ENCODE measurements at regions not wholly inside any gene's neighbourhood (a gene's known extent, or its start where the extent isn't known, plus 50 kb on each side); places are given as distances from the start of the nearest gene placed in this dataset.

DNA sequence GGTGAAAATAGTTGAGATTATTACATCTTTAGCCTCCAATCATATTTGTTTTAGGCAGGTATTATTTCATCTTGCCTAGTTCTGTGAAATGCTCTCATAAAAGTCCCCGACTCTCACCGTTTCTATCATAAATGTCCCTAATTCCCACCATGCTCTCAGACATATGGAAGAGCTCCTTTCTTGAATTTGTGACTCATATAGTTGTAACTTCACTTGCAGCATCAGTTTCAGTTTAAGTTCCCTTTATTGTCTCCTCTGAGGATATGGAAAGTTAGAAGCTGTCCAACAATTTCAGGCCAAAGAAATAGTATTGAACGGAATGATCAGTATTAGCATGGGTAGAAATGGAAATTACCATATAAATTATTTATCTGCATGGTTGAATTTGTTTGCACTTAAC is 187.5 kb upstream of the NR4A3 start:
- H3K4me3 ChIP-seq, result no peak overlapping the region
- H3K4me1 ChIP-seq, result no peaks in the 10 kb centered on the region
- no peak overlapping the region for H3K27ac ChIP-seq
- intact Hi-C loops (cut with DNase I; ENCODE audit: low total_unique reads), result no loop called here
- H3K9me3 ChIP-seq, result no peaks in the 10 kb centered on the region
- no peaks in the 10 kb centered on the region for H3K36me3 ChIP-seq
- no peaks in the 10 kb centered on the region for H3K27me3 ChIP-seq
- no peak for TF ChIP-seq CTCF (IDR thresholded peaks at IDR 0.05)
- no peak for DNase-seq

DNA sequence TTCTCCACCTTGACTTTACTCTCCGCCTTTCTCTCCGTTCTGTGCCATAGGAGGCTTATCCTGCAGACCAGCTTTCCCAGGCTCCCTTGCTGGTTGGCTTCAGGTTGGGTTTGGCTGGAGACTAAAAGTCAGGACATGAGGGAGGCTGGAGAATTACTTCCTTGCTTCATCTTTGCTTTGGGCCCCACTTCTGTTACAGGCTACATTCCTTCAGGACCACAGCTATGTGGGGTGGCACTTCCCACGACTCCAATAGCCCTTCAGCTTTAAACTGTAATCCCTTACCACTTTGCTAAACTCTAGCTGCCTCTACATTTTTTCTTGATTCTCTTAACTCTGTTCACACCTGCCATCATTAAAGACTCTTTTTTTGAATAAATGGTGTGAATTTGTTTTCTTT is 186.7 kb upstream of the NR4A3 start:
- no peaks in the 10 kb centered on the region for H3K4me1 ChIP-seq
- H3K4me3 ChIP-seq, result no peak overlapping the region
- no peak for TF ChIP-seq CTCF (IDR thresholded peaks at IDR 0.05)
- H3K36me3 ChIP-seq, result no peaks in the 10 kb centered on the region
- no peak overlapping the region for H3K27ac ChIP-seq
- no peaks in the 10 kb centered on the region for H3K27me3 ChIP-seq
- no peaks in the 10 kb centered on the region for H3K9me3 ChIP-seq
- intact Hi-C loops (cut with DNase I; ENCODE audit: low total_unique reads), result no loop called here
- DNase-seq, result no peak

GRCh38 chr9:99637641-99638040 is 184.0 kb upstream of the NR4A3 start:
- intact Hi-C loops (cut with DNase I; ENCODE audit: low total_unique reads), result no loop called here
- H3K27ac ChIP-seq, result no peak overlapping the region
- peaks cover 0 to 5% (median 0%) of the 10 kb centered on the region in 3 donors for H3K9me3 ChIP-seq
- no peaks in the 10 kb centered on the region for H3K4me1 ChIP-seq
- no peaks in the 10 kb centered on the region for H3K36me3 ChIP-seq
- H3K27me3 ChIP-seq, result no peaks in the 10 kb centered on the region
- H3K4me3 ChIP-seq, result no peak overlapping the region
- no peak for DNase-seq
- no peak for TF ChIP-seq CTCF (IDR thresholded peaks at IDR 0.05)

DNA sequence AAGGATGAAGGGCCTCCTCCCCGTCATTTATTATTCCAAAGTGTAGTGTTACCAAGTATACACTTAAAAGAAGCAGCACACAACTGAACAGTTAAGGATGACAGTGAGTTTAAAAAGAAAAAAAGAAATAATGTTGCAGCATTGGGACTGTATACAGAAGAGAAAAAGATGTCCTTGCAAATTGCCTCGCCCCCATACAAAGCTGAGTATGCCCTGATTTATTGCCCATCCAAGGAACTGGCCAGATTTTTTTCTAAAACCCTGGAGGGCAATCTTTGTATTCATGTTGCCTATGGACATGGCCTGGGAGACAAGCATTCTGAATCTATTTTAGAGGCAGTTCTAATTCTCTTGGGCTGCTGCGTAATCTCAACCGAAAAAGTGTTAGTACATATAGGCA is 182.7 kb upstream of the NR4A3 start:
- Histone ChIP-seq H3K36me3 (no peaks in the 10 kb centered on the region), H3K4me3 (no peak overlapping the region), H3K4me1 (no peaks in the 10 kb centered on the region), H3K27ac (no peak overlapping the region), H3K9me3 (peaks cover 0 to 5% (median 0%) of the 10 kb centered on the region in 3 donors), H3K27me3 (no peaks in the 10 kb centered on the region)
- TF ChIP-seq CTCF (IDR thresholded peaks at IDR 0.05), result no peak
- DNase-seq, result no peak
- intact Hi-C loops (cut with DNase I; ENCODE audit: low total_unique reads), result no loop called here

DNA sequence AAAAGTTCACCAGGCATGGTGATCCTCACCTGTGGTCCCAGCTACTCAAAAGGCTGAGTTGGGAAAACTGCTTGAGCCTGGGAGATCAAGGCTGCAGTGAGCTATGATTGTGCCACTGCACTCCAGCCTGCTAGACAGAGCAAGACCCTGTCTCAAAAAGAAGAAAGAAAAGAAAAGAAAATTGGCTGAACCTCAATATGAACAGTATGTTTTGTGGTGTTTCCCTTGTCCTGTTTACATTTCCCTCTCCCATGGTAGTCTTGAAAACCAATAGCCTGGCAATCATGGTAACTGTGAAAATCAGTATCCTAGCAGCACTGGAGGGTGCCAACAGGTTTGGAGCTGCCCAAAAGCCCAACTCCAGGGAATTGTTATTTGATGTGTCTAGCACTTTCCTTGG is 174.1 kb upstream of the NR4A3 start:
- H3K4me1 ChIP-seq, result no peaks in the 10 kb centered on the region
- H3K4me3 ChIP-seq, result no peak overlapping the region
- H3K36me3 ChIP-seq, result no peaks in the 10 kb centered on the region
- no peak for DNase-seq
- TF ChIP-seq CTCF (IDR thresholded peaks at IDR 0.05), result no peak
- intact Hi-C loops (cut with DNase I; ENCODE audit: low total_unique reads), result no loop called here
- H3K27ac ChIP-seq, result no peak overlapping the region
- peaks cover 0 to 8% (median 0%) of the 10 kb centered on the region in 3 donors for H3K9me3 ChIP-seq
- H3K27me3 ChIP-seq, result no peaks in the 10 kb centered on the region

DNA sequence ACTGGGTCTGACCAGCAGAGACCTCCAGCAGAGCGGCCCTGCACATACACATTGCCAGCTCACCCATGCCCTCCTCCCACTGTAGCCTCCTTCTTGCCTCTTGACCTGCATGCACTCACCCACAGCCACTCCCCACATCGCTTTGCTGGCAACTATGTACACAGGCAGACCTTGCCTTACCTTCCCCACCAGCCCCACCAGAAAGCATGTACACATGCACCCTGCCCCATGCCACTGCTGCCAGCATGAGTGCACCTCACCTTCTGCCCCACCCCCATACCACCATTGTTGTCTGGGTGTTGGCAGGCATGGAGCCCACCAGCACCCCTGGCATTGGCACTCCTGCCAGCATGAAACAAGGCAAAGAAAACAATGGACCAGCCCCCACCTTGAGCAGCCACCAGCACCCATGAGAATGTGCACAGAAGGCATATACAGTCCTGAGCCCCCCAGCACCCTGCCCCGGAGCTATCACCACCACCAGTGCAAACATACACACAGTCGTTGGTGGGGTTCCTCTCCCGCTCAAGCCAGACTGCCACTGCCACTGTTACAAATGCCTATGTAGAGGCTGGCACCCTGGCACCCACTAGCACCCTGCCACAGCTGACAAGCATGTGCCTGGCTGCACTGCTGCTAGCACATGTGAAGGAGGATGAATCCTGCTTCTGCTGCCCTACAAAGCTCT is 171.4 kb upstream of the NR4A3 start:
- intact Hi-C loops (cut with DNase I; ENCODE audit: low total_unique reads), result no loop called here
- H3K36me3 ChIP-seq, result no peaks in the 10 kb centered on the region
- no peak overlapping the region for H3K4me3 ChIP-seq
- no peak for DNase-seq
- H3K27ac ChIP-seq, result no peak overlapping the region
- H3K27me3 ChIP-seq, result no peaks in the 10 kb centered on the region
- no peak for TF ChIP-seq CTCF (IDR thresholded peaks at IDR 0.05)
- no peaks in the 10 kb centered on the region for H3K4me1 ChIP-seq
- peaks cover 0 to 11% (median 5%) of the 10 kb centered on the region in 3 donors for H3K9me3 ChIP-seq

All from tibial artery (tissue), 4 donors.